CD4-positive, alpha-beta T cell (primary cell): ENCODE measurements at regions not wholly inside any gene's neighbourhood (a gene's known extent, or its start where the extent isn't known, plus 50 kb on each side); places are given as distances from the start of the nearest gene placed in this dataset.

ENCODE experiments used
- ATAC-seq: fragments of 200-7000 bp; cut with Tn5 transposase; one replicate; pipeline ENCODE4 v1.10.0; 2022; ENCODE audit warnings: mild to moderate bottlenecking; ENCODE audit not compliant: poor library complexity
- CTCF ChIA-PET: fragments of 350-600 bp; sonication (Branson Sonifier 250); formaldehyde crosslinking; loops from one replicate; lab custom pipeline; 2021; ENCODE audit warnings: antibody characterized with exemption, inconsistent platforms; lab: Charles Lee
- POLR2A ChIA-PET: fragments of 350-600 bp; sonication (Branson Sonifier 250); formaldehyde crosslinking; loops from one replicate; lab custom pipeline; 2021; ENCODE audit warnings: antibody characterized with exemption, inconsistent platforms; lab: Charles Lee
- DNase-seq, 14 experiments: peaks; one replicate each; pipeline ENCODE4 v3.0.0-alpha.2; 2013 to 2020; ENCODE audit warnings: mixed read lengths in 2 of 14
- H3K27ac ChIP-seq, 2 donors: one replicate each; pipeline versions ENCODE4 v1.5.1 to v1.7.0; 2013; ENCODE audit warnings: low read length in 2 of 2, low read depth in 1 of 2, mild to moderate bottlenecking in 1 of 2
- H3K27me3 ChIP-seq, 2 experiments: 1 replicate in 1 of 2; 2 replicates in 1 of 2; pipeline versions ENCODE4 v1.6.1 to v1.7.0; 2013; ENCODE audit warnings: low read length in 2 of 2, control low read depth in 1 of 2, mild to moderate bottlenecking in 1 of 2, moderate library complexity in 1 of 2; ENCODE audit not compliant: insufficient read depth in 2 of 2, control insufficient read depth in 1 of 2
- H3K36me3 ChIP-seq: one replicate; pipeline ENCODE4 v1.6.1; 2013; ENCODE audit warnings: low read length, control low read depth; ENCODE audit not compliant: insufficient read depth
- H3K4me1 ChIP-seq: one replicate; pipeline ENCODE4 v1.6.1; 2013; ENCODE audit warnings: low read length, control low read depth; ENCODE audit not compliant: insufficient read depth
- H3K4me3 ChIP-seq: one replicate; pipeline ENCODE4 v1.5.1; 2013; ENCODE audit warnings: mild to moderate bottlenecking, low read length, moderate library complexity
- H3K9me3 ChIP-seq, 2 experiments: 1 replicate in 1 of 2; 2 replicates in 1 of 2; pipeline versions ENCODE4 v1.6.1 to v1.7.0; 2013; ENCODE audit warnings: low read length in 2 of 2, mild to moderate bottlenecking in 2 of 2, control low read depth in 1 of 2, moderate library complexity in 1 of 2; ENCODE audit not compliant: control insufficient read depth in 1 of 2, insufficient read depth in 1 of 2
- H3K27ac Mint-ChIP-seq: one replicate; pipeline ENCODE4 v1.8.0; 2020; ENCODE audit warnings: mixed read lengths
- H3K27me3 Mint-ChIP-seq: one replicate; pipeline ENCODE4 v1.8.0; 2021; ENCODE audit warnings: mixed read lengths
- H3K36me3 Mint-ChIP-seq: one replicate; pipeline ENCODE4 v1.8.0; 2021; ENCODE audit warnings: low read depth, mixed read lengths
- H3K4me1 Mint-ChIP-seq: one replicate; pipeline ENCODE4 v1.8.0; 2021; ENCODE audit warnings: low read depth, mixed read lengths
- H3K4me3 Mint-ChIP-seq: one replicate; pipeline ENCODE4 v1.8.0; 2020; ENCODE audit warnings: mild to moderate bottlenecking, mixed read lengths
- H3K9me3 Mint-ChIP-seq: one replicate; pipeline ENCODE4 v1.8.0; 2020; ENCODE audit warnings: mixed read lengths
- CTCF ChIP-seq: fragments of 200-600 bp; IDR thresholded peaks from one replicate; pipeline ENCODE4 v1.8.0; 2022; ENCODE audit warnings: antibody characterized with exemption, mild to moderate bottlenecking
- intact Hi-C, 2 experiments: fragments of 100-400 bp; cut with DNase I in 1 of 2; cut with micrococcal nuclease in 1 of 2; formaldehyde crosslinking; loops; one replicate each; pipeline versions ENCODE4 v1.15.1 to v1.9.0; 2023 to 2025; cut with DNase I, micrococcal nuclease

- Histone ChIP-seq H3K27me3 (no peaks in the 10 kb centered on the region), H3K4me1 (no peaks in the 10 kb centered on the region), H3K9me3 (peaks cover 7 to 37% of the 10 kb centered on the region in 2 experiments), H3K27ac (no peak overlapping the region), H3K4me3 (no peak overlapping the region), H3K36me3 (no peaks in the 10 kb centered on the region)
- Mint-ChIP-seq H3K36me3 (no peaks in the 10 kb centered on the region), H3K27ac (no peak overlapping the region), H3K9me3 (peaks cover 5% of the 10 kb centered on the region), H3K4me3 (no peak overlapping the region), H3K4me1 (peaks cover 15% of the 10 kb centered on the region), H3K27me3 (no peaks in the 10 kb centered on the region)
- no peak for DNase-seq
- no peak for TF ChIP-seq CTCF
- intact Hi-C loops: no loop called here
- ATAC-seq: no peak
- CTCF ChIA-PET: no interaction called here
- POLR2A ChIA-PET: no interaction called here
Observed at GRCh38 chr19:28399187-28399586, 813.8 kb downstream of the UQCRFS1 start.

GRCh38 chr19:28397800-28398199, 815.2 kb downstream of the UQCRFS1 start:
- POLR2A ChIA-PET: no interaction called here
- H3K4me3 Mint-ChIP-seq: no peak overlapping the region
- CTCF ChIA-PET: no interaction called here

DNA sequence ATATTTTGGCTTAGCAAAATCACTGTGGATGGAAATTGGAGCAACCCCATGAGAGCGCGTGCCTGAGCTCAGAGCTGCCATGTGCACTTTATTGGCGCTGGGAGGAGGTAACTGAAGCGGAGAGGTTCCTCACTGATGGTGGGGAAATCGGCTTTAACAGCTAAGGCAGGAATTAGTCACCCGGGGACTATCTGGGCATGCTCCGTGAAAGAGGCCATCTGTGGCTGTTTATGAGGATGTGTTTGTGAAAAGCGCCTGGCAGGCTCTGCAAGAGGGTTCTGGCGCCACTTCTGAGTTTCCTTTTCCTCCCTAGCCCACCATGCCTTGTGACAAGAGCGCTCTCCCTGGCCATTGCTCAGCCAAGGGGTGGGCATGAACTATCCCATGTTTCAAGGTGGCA, 815.6 kb downstream of the UQCRFS1 start:
- Histone ChIP-seq H3K36me3 (no peaks in the 10 kb centered on the region), H3K9me3 (peaks cover 7 to 32% of the 10 kb centered on the region in 2 experiments), H3K4me3 (no peak overlapping the region), H3K27me3 (no peaks in the 10 kb centered on the region), H3K27ac (no peak overlapping the region), H3K4me1 (no peaks in the 10 kb centered on the region)
- Mint-ChIP-seq H3K4me3 (no peak overlapping the region), H3K27me3 (no peaks in the 10 kb centered on the region), H3K27ac (no peak overlapping the region), H3K36me3 (no peaks in the 10 kb centered on the region), H3K4me1 (peaks cover 22% of the 10 kb centered on the region), H3K9me3 (peaks cover 5% of the 10 kb centered on the region)
- ChIA-PET POLR2A (no interaction called here), CTCF (no interaction called here)
- TF ChIP-seq CTCF: no peak
- intact Hi-C loops: no loop called here
- ATAC-seq (no peak), DNase-seq (no peak)

More at GRCh38 chr19:28397800-28398199, 815.2 kb downstream of the UQCRFS1 start:
- no peak for TF ChIP-seq CTCF
- peaks cover 5% of the 10 kb centered on the region for H3K9me3 Mint-ChIP-seq
- H3K36me3 Mint-ChIP-seq: no peaks in the 10 kb centered on the region
- no peak overlapping the region for H3K27ac Mint-ChIP-seq
- Histone ChIP-seq H3K36me3 (no peaks in the 10 kb centered on the region), H3K9me3 (peaks cover 7 to 28% of the 10 kb centered on the region in 2 experiments), H3K4me3 (no peak overlapping the region), H3K4me1 (no peaks in the 10 kb centered on the region), H3K27ac (no peak overlapping the region), H3K27me3 (no peaks in the 10 kb centered on the region)
- DNase-seq: no peak
- intact Hi-C loops: no loop called here
- peaks cover 23% of the 10 kb centered on the region for H3K4me1 Mint-ChIP-seq
- ATAC-seq: no peak
- no peaks in the 10 kb centered on the region for H3K27me3 Mint-ChIP-seq
